Panc1 (cell line): ENCODE measurements at regions not wholly inside any gene's neighbourhood (a gene's known extent, or its start where the extent isn't known, plus 50 kb on each side); places are given as distances from the start of the nearest gene placed in this dataset.

ENCODE experiments used
- ATAC-seq: fragments of 200-7000 bp; cut with Tn5 transposase; 2 replicates; pipeline ENCODE4 v1.9.1; 2020; ENCODE audit warnings: mild to moderate bottlenecking, moderate library complexity
- BruUV-seq: library from RNA; stranded (reverse); fragments of 400-500 nt; replicated peaks from 2 replicates; lab custom pipeline; 2021; lab: Mats Ljungman, UMichigan
- CTCF ChIA-PET: fragments of 300-600 bp; sonication (Branson Sonifier 250); formaldehyde crosslinking; loops from one replicate; lab custom pipeline; 2022; ENCODE audit warnings: antibody characterized with exemption; lab: Charles Lee
- POLR2A ChIA-PET: fragments of 300-600 bp; sonication (Branson Sonifier 250); formaldehyde crosslinking; loops from one replicate; lab custom pipeline; 2022; ENCODE audit warnings: antibody characterized with exemption; lab: Charles Lee
- DNase-seq: peaks from one replicate; pipeline ENCODE4 v3.0.0-alpha.2; 2010; ENCODE audit warnings: low read depth, low spot score
- H3K27ac ChIP-seq: 2 replicates; pipeline ENCODE4 v1.5.1; 2011; ENCODE audit warnings: mild to moderate bottlenecking, low read length, inconsistent platforms
- H3K27me3 ChIP-seq: fragments of 200-500 bp; sonication (Bioruptor generic); 2 replicates; pipeline ENCODE4 v1.6.0; 2014; ENCODE audit warnings: low read length, inconsistent platforms; ENCODE audit not compliant: control insufficient read depth, insufficient read depth
- H3K36me3 ChIP-seq: fragments of 200-500 bp; sonication (Bioruptor generic); 2 replicates; pipeline ENCODE4 v1.5.1; 2014; ENCODE audit warnings: inconsistent platforms, mild to moderate bottlenecking, low read length, moderate library complexity; ENCODE audit not compliant: control insufficient read depth, insufficient read depth
- H3K4me1 ChIP-seq: 2 replicates; pipeline ENCODE4 v1.5.1; 2011; ENCODE audit warnings: inconsistent platforms, mild to moderate bottlenecking, low read length, moderate library complexity; ENCODE audit not compliant: control insufficient read depth, insufficient read depth
- H3K4me3 ChIP-seq, 2 experiments: 2 replicates each; pipeline ENCODE4 v1.5.1; 2011 to 2012; ENCODE audit warnings: low read depth in 2 of 2, low read length in 2 of 2, mild to moderate bottlenecking in 2 of 2, inconsistent platforms in 1 of 2, moderate library complexity in 1 of 2
- H3K9me3 ChIP-seq: fragments of 200-500 bp; sonication (Bioruptor generic); 2 replicates; pipeline ENCODE4 v1.5.1; 2014; ENCODE audit warnings: low read depth, mild to moderate bottlenecking, inconsistent platforms, low read length, moderate library complexity; ENCODE audit not compliant: control insufficient read depth, insufficient read depth
- POLR2AphosphoS5 ChIP-seq: IDR thresholded peaks from 2 replicates; pipeline ENCODE4 v1.6.1; 2012; ENCODE audit warnings: mild to moderate bottlenecking, low read depth, low read length, moderate library complexity
- SIN3A ChIP-seq: IDR thresholded peaks from 2 replicates; pipeline ENCODE4 v1.6.1; 2012; ENCODE audit warnings: low read depth, mild to moderate bottlenecking, low read length, moderate library complexity, borderline replicate concordance; ENCODE audit not compliant: insufficient read depth
- TCF7L2 ChIP-seq: IDR thresholded peaks from 2 replicates; pipeline ENCODE4 v1.6.1; 2011; ENCODE audit warnings: mild to moderate bottlenecking, low read depth, low read length, inconsistent platforms
- in situ Hi-C: cut with HindIII; loops from 2 replicates; pipeline ENCODE4 v1.10.0; 2016; ENCODE audit warnings: low sequenced_read_pairs, low pct_unique_long_range_greater_than_20kb
- intact Hi-C: fragments of 100-400 bp; cut with micrococcal nuclease; formaldehyde crosslinking; loops from one replicate; pipeline ENCODE4 v1.10.0; 2022; ENCODE audit not compliant: unreplicated experiment
- TF ChIP-seq, protein P1 (sequence below), 2 experiments: IDR thresholded peaks; 2 replicates each; pipeline ENCODE4 v1.6.1; 2011 to 2012; ENCODE audit warnings: low read depth in 2 of 2, control low read depth in 1 of 2, low read length in 1 of 2, mild to moderate bottlenecking in 1 of 2, moderate library complexity in 1 of 2; ENCODE audit not compliant: insufficient read depth in 1 of 2
- TF ChIP-seq, protein P2 (sequence below): fragments of 450-650 bp; IDR thresholded peaks from 2 replicates; pipeline ENCODE4 v1.5.1; 2017; ENCODE audit warnings: mild to moderate bottlenecking

DNA sequence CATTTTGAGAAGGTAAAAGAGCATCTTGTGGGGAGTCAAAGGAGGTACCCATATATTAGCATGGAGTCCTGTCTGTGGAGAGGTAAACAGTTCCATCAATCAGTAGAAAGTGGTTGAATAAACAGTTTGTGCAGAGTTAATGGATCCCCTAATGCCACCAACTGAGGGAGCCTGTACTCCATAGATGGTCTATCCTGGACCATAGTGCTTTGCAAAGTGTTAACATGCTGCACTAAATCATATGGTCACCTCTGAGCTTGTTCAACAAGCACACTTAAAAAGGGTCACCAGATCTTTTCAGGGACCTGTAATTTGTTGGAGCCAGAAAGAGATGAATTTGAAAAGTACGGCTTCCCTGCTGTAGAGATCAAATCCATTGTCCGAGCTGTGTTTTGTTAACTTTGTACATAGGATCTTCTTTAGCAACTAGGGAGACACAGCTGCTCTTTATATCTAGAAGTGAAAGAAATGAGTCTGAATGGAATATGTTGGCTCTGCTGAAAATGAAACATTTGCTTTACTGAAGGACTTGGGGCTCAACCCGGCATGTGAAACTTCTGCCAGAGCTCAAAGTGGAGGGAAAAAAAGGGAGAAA, 366.4 kb downstream of the ETNK1 start:
- DNase-seq (no peak), ATAC-seq (no peak)
- H3K9me3 ChIP-seq = no peaks in the 10 kb centered on the region
- H3K27me3 ChIP-seq = no peaks in the 10 kb centered on the region
- intact Hi-C loops (no loop called here), in situ Hi-C loops (no loop called here)
- no peak overlapping the region for H3K27ac ChIP-seq
- TF ChIP-seq, protein P1, sequence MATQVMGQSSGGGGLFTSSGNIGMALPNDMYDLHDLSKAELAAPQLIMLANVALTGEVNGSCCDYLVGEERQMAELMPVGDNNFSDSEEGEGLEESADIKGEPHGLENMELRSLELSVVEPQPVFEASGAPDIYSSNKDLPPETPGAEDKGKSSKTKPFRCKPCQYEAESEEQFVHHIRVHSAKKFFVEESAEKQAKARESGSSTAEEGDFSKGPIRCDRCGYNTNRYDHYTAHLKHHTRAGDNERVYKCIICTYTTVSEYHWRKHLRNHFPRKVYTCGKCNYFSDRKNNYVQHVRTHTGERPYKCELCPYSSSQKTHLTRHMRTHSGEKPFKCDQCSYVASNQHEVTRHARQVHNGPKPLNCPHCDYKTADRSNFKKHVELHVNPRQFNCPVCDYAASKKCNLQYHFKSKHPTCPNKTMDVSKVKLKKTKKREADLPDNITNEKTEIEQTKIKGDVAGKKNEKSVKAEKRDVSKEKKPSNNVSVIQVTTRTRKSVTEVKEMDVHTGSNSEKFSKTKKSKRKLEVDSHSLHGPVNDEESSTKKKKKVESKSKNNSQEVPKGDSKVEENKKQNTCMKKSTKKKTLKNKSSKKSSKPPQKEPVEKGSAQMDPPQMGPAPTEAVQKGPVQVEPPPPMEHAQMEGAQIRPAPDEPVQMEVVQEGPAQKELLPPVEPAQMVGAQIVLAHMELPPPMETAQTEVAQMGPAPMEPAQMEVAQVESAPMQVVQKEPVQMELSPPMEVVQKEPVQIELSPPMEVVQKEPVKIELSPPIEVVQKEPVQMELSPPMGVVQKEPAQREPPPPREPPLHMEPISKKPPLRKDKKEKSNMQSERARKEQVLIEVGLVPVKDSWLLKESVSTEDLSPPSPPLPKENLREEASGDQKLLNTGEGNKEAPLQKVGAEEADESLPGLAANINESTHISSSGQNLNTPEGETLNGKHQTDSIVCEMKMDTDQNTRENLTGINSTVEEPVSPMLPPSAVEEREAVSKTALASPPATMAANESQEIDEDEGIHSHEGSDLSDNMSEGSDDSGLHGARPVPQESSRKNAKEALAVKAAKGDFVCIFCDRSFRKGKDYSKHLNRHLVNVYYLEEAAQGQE (IDR thresholded peaks at IDR 0.05; ENCODE audit: insufficient read depth in 1 of 2, low read depth in 2 of 2, low read length in 1 of 2) = no peak
- TF ChIP-seq POLR2AphosphoS5 = no peak
- no peak for TF ChIP-seq SIN3A
- BruUV-seq = no TSS peak
- no peaks in the 10 kb centered on the region for H3K36me3 ChIP-seq
- CTCF ChIA-PET = no interaction called here
- POLR2A ChIA-PET = no interaction called here
- H3K4me3 ChIP-seq = no peak overlapping the region
- no peaks in the 10 kb centered on the region for H3K4me1 ChIP-seq

DNA sequence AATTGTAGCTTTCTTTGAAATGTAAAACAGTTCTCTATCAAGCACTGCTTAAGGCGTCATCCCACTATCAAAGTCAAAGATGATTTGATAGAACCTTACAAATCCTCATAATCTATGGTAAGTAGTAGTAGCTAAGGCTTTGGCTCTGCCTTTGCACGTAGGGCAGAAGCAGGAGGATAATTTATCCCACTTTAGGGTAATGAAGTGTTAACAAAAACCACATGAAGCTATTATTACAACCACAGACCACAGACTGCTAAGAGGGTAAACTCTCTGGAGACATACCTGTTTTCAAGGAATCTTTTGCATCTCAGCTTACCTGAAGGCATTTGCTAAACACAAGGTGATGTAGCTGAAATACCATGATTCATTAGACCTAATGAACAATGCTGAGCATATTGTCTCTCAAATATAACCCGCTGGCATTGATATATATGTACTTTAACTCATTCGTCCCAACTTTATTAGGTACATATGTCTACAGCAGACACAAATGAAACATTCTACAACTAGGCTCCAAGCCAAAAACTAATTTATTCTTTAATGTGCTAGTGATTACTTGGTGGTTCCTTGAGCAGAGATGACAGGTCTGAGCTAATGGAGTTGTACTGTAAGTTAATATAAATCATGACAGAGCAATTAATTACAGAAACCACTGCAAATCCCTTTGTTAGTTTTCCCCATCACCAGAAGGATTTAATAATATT, 368.8 kb downstream of the ETNK1 start:
- ChIA-PET CTCF (no interaction called here), POLR2A (no interaction called here)
- no peak for ATAC-seq
- H3K27me3 ChIP-seq = no peaks in the 10 kb centered on the region
- no peaks in the 10 kb centered on the region for H3K4me1 ChIP-seq
- no TSS peak for BruUV-seq
- no peak overlapping the region for H3K4me3 ChIP-seq
- no peaks in the 10 kb centered on the region for H3K36me3 ChIP-seq
- DNase-seq = no peak
- H3K27ac ChIP-seq = no peak overlapping the region
- intact Hi-C loops (no loop called here), in situ Hi-C loops (no loop called here)
- H3K9me3 ChIP-seq = no peaks in the 10 kb centered on the region
- TF ChIP-seq SIN3A = no peak
- TF ChIP-seq POLR2AphosphoS5 = no peak
- no peak for TF ChIP-seq TCF7L2
- TF ChIP-seq, protein P2, sequence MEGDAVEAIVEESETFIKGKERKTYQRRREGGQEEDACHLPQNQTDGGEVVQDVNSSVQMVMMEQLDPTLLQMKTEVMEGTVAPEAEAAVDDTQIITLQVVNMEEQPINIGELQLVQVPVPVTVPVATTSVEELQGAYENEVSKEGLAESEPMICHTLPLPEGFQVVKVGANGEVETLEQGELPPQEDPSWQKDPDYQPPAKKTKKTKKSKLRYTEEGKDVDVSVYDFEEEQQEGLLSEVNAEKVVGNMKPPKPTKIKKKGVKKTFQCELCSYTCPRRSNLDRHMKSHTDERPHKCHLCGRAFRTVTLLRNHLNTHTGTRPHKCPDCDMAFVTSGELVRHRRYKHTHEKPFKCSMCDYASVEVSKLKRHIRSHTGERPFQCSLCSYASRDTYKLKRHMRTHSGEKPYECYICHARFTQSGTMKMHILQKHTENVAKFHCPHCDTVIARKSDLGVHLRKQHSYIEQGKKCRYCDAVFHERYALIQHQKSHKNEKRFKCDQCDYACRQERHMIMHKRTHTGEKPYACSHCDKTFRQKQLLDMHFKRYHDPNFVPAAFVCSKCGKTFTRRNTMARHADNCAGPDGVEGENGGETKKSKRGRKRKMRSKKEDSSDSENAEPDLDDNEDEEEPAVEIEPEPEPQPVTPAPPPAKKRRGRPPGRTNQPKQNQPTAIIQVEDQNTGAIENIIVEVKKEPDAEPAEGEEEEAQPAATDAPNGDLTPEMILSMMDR = no peak
- TF ChIP-seq, protein P1 (IDR thresholded peaks at IDR 0.05; ENCODE audit: insufficient read depth in 1 of 2, low read depth in 2 of 2, low read length in 1 of 2) = no peak
